OCI-LY1 (cell line): ENCODE measurements at regions not wholly inside any gene's neighbourhood (a gene's known extent, or its start where the extent isn't known, plus 50 kb on each side); places are given as distances from the start of the nearest gene placed in this dataset.

Source experiments
- CTCF ChIP-seq: fragments of 200-600 bp; sonication (generic), shearing (Covaris generic); IDR thresholded peaks from 2 replicates; pipeline ENCODE4 v1.5.1; 2017; ENCODE audit warnings: mild to moderate bottlenecking, antibody characterized with exemption, low read length, moderate library complexity, mixed read lengths
- EZH2 ChIP-seq: fragments of 200-600 bp; sonication (generic), shearing (Covaris generic); IDR thresholded peaks from 2 replicates; pipeline ENCODE4 v1.8.0; 2017; ENCODE audit warnings: borderline replicate concordance, mixed run types, mild to moderate bottlenecking, antibody characterized with exemption, low read length, moderate library complexity, mixed read lengths

- TF ChIP-seq CTCF, result no peak
- TF ChIP-seq EZH2, result no peak
Observed at GRCh38 chr17:79288950-79289349, 214.3 kb downstream of the ENGASE start.
